ENCODE measurements at regions not wholly inside any gene's neighbourhood (a gene's known extent, or its start where the extent isn't known, plus 50 kb on each side); places are given as distances from the start of the nearest gene placed in this dataset.

DNA sequence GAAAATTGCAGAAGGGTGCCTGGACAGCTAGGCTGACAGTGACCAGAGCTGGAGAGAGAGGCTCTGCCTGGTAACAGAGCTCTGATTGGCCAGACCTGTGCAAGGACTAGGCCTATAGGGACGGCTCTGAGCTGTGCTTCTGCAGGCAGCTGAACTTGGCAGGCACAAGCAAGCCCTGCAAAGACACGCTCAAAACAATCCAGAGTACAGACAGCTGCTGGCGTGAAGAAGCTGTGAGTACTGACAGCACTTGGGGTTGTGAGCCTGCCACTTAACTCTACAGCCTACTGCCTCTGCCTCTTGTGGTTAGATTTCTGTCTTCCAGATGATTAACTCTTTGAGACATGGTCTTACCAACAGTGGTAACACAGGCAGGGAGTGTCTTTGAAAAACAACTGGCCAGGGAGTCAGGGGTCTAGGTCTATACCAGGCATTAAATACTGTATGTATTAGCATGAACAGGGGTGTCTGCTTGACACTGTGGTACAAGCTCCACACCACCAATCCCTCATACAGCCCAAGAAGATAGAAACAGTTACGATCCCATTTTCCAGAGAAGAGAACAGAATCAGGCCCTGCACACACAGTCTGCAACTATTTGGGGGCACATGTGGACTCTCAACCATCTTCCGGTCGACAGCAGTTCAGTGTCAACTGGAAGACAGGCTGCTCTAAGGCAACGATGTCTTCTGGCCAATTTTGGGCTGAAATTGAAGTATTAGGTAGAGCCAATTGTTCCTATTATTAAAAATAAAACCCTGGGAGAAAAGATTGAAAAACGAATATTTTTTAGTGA, 568.4 kb downstream of the TNS1 start:
- DNase-seq = peak; percentile 7

DNA sequence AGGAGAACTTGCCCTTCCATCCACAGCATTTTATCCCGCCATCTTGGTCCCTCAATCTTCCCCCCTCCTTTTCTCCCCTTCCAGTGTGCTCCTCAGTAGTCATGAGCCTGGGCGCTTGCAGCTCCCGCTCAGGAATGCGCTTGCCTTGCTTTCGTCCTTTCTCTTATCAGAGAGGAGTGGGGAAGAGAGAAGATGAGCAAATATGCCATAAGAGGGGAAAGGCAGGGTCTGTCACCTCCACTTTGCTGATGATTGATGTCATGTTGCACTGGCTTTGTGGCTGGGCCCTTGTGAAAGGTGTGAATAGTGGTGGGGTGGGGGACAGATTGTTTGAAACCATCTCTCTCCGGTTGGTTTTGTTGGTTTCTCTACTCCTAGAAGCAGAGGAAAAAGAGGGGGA, 569.3 kb downstream of the TNS1 start:
- no peak for DNase-seq

DNA sequence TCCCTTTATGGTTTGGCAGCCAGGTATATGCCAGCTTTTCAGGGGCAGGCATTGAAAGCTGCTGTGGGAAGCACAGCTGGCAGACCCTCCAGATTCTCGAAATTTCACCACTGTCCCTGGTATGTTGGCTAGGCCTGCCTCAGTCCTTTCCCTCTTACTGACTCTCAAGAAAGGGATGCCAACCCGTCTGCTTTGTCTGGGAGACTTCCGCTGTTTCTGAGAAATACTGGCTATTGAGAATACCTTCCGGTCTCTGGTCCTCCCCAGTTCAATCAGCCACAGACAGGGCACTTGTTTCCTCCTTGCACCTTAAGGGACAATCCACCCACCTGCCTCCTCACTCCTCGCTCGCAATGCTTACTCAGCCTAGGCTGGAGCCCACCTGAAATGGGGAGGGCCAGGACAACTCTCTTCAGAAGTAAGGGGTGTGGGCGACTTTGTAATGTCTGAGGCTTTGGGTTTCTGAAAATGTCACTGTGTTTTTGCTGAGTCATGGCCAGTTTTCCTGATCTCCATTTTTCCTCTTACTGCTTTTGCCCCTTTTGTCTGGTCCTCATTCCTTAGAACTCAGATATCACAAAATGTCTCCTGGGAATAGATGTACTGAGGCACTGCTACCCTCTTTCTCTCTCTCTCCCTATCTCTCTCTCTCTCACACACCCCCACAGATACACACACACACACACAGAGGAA, 571.1 kb downstream of the TNS1 start:
- no peak for DNase-seq

DNA sequence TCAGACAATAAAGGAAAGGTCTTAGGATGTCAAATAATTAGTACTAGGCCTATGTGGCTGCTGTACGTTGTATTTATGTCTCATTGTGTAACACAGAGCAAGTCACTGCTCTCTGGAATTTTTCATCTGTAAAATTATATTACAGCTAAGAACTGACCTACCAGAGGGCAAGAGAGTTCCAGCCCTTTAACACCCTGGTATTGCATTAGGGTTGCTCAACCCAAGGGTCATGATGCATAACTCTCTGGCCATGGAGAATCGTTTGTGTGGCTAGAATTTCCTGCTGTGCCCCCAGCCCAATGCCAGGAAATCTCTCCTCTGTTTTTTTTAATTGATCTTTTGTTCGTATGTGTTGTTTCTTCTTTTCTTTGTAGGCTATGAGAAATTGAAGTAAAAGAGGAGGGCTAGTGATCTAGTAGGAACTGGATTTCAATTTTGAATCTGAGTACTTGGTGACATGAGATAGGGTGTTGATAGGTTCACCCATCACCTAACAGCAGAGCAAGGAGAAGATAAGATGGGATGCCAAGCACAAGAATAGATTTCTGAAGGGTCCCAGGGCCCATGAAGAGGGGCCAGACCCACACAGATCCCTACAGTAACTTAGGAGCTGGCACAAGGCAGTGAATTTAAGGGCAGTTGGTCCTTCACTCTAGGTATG, 571.2 kb upstream of the TNP1 start:
- no peak for DNase-seq

DNA sequence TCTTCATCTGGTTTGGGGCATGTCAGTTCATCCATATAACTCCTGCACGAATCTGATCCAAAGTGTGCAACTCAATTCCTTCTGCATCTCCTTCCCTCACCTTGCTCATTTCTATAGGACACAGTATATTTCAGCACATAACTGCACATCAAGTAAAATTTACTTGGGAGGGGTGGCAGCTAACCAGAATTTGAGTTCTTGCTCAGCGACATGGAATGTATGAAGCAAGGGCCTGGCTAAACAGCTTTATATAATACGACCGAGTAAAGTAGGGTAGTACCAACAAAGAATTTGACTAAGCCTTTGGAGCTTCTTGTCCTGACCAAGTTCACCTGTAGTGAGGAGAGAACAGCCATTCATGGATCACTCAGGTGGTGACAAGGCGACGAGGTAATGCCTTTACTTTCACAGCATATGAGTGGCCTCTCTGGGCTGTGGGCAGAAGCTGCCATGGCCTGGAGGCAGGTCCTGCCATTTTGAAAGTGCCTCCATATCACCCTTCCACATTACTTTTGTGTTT, 570.2 kb upstream of the TNP1 start:
- no peak for DNase-seq

DNA sequence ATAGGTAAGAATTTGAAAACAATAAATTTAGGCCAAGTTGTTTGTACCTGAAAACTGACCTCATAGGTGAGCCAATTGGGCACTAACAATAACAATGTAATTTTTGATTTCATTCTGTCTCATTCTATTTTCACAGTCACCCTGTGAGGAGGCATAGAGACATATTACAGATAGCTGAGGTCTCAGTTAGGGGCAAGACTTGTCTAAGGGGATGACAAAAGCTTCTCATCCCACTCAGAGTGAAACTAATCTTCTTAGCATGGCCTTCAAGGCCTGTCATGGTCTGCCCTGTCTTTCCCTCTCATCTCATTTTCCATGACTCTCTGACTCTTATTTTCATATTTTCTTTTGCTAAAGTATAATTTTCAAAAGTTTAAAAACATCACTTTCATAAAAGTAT, 562.0 kb upstream of the TNP1 start:
- no peak for DNase-seq

DNA sequence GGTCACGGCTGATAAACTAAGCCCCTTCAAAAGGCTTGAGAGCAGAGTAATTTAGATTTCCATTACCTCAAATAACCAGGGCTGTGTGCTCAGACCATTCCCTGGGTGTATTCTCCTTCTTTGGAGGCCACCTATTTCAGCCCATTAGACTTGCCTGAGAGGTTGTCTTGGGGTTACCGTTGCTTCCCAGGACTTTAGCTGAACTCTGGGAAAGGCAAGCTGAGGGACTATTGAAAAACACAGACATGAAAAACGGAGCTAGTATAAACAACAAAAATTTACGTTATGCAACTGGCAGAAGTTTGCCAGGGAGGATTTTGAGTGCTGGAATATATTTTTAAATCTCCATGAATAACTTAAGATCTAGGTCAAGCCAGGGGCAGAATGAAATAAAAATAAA, 561.0 kb upstream of the TNP1 start:
- DNase-seq = no peak

DNA sequence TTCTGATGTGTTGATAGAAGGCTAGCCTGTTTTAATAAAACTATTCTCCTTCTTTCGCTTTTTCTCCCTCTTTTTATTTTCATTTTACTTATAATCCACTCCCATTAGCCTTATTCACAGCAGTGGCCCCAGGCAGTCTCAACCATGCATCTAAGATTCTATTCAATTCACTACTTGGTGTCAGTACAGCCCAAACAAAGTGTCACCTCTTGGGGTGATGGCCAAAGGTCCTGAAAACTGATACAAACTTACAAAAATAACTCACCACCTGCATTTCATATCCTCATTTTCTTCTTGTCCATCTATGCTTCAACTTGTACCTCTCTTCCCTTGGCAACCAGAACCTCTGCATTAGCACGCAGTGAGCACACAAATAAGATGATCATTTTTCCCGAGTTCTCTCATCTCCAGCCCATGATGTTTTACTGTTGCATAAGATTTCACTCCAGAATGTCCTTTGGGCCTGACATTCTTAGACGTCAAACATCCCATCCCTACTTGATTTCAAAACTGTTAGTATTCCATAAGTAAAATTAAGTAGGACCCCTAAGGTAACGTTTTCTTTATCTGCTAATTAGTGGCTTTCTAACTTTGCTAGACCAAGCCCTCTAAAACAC, 559.3 kb upstream of the TNP1 start:
- no peak for DNase-seq

DNA sequence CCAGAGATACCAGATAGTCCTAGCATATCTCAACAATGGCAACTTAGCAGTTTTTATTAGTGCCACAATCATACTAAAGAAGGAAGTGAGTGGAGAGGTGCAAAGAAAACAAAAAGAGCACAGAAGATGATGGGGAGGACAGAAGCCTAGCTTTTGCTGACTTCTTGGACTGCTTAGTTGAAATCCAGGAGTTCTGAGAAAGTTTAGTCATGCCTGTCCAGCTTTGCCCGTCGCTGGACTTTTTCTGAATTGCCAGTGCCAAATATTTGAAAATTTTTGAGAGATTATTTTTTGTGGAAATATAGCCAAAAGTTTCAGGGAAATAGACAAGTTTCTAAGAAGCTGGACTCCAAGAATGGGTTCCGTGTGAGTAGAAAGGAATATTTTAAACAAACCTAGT, 558.7 kb upstream of the TNP1 start:
- no peak for DNase-seq

DNA sequence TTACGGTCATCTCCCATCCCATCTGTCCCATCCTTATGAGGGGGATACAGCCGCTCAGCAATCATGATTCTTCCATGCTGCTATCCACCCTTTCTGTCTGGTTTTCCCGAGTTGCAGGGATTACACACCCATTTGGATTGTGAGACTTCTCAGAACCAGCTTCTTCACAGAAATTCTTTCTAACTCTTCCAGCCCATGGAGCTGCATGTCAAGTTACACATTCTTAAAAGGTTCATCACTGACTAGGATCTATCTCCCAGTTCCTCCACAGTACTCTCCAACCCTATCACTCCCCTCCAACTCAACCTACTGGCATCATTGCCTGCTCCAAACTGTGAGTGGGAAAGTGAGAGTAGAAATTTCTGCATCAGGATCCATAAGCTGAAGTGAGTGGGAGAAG, 558.2 kb upstream of the TNP1 start:
- no peak for DNase-seq

DNA sequence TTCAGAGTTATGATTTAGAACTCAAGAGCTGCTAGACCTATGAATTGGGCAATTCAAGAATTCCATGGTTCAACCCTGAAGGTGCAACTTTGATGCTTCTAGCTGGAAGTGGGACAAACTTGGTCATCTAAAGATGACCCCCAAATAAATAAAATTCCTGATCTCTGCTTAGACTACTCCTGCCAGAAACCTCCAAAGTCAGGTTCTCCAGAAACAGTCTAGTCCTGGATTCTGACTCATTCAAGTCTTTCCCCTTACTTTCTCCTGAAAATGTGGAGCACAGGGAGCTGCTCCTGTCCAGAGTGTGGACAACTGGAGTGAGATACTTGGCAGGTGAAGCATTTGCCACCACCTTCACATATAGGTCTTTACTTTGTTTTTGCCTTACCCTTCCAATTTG, 557.7 kb upstream of the TNP1 start:
- DNase-seq = no peak

DNA sequence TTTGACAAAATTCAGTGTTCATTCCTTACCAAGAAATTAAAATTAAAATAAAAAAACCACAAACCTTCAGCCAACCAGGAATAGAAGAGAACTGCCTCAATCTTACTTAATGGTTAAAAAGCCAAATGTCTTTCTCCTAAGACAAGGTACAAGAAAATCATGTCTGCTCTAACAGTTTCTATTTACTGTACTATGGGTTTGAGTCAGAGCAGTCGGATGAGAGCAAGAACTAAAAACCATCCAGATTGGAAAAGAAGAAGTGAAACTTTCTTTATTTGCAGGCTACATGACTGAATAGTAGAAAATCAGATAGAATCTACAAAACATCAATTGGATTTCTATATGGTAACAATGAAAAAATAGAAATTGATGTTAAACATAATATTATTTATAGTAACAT, 555.5 kb upstream of the TNP1 start:
- no peak for DNase-seq

DNA sequence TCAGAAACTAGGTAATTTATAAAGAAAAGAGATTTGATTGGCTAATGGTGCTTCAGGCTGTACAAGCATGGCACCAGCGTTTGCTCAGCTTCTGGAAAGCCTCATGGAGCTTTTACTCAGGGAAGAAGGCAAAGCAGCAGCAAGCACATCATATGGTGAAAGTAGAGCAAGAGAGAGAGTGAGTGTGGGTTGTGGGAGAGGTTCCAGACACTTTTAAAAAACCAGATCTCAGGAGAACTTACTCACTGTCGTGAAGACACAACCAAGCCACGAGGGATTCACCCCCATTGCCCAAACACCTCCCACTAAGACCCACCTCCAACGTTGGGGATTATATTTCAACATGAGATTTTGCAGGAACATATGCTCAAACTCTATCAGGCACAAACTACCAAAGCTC, 554.6 kb upstream of the TNP1 start:
- DNase-seq = no peak

DNA sequence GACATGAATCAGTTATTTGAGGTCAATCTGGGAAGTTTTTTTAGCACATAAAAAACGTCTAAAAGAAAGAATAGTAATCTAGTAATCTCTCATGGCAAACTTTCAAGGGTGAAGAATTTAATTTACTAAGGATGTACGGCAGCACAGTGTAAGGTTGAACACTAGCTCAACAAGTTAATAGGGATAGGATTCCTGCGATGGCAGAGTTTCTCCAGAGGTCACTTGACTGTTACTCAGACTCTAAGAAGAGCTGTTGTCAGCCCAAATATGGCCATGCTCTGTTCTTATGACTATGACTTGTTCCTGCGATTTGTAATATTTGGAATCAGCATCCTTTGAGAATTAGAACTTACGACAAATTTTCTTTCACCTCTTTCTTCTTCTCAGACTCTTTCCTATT, 553.3 kb upstream of the TNP1 start:
- DNase-seq = no peak

DNA sequence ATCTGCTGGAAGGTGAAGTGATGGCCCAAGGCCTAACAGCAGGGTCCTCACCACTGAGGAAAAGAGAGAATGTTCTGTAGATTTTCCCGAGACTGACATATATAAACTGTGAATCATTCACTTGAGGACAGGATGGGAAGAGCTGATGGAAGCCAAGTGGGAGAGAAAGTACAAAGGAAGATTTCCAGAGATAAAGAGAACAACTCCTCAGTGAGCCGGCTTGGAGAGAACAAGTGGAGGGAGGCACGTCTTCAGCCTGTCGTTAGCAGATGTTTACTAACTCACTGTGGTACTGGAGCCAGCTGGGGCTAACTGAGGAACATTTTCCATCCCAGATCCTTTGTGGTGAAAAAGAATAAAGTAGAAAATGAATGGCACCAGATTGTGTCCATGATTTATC, 552.9 kb upstream of the TNP1 start:
- no peak for DNase-seq

DNA sequence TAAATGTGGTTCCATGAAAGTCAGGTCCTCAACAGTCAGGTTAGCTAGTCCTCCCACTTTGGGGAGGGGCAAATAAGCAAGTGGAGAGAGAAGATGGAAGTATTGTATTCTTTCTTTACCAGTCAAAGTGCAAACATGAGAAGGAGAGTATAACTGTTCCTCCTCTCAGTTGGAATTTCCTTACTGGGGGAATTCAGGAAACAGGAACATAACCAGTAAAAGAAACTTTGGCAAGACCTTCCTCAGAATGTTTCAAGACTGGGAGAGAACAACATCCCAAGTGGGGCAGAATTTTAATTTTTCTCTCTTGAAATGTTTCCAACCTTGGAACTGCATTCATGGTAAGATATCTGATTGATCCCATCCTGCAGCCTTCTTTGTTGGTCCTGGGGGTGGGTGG, 552.4 kb upstream of the TNP1 start:
- DNase-seq = no peak

DNA sequence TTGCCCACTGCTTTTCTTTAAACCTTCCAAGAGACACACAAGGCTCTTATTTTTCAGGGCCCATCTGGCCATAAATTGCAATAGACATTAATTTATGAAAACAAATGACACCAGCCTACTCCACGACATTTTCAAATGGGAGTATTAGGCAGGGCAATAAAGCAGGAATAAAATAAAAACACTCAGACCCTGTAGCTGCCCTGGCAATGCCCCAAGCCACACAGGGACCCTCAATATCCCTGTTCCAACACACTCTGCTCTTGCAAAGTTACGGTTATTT, 550.8 kb upstream of the TNP1 start:
- no peak for DNase-seq

DNA sequence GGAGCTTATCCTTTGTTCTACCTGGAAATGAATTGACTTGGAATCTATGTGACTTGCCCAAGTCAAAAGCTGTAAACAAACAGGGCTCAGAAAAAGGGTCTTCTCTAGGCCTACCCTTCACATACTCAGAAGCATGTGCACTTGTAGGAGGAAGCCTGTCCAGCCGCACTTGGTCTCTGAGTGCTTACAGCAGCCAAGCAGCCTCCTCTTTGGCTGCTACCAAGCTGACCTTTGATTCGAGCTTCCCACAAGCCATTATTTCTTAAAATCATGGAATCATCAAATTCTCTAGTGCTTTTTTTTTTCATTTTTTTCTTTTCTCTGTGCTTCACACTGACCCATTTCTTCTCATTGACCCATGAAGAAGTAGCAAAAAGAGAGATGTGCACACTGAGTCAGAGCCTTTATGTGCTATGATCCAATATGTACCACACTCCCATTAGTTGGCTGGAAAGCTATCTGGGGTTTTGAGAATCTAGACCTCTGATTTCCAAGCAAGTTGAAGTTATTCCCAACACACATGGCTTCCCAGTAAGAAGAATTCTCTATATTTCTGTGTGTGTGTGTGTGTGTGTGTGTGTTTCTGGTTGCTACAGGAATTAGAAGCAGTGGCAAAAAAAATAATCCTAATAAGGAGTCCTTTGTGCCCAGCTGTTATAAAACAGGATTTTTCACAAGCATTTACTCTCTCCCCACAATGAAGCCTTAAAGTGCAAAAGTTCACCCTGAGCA, 550.3 kb upstream of the TNP1 start:
- no peak for DNase-seq

DNA sequence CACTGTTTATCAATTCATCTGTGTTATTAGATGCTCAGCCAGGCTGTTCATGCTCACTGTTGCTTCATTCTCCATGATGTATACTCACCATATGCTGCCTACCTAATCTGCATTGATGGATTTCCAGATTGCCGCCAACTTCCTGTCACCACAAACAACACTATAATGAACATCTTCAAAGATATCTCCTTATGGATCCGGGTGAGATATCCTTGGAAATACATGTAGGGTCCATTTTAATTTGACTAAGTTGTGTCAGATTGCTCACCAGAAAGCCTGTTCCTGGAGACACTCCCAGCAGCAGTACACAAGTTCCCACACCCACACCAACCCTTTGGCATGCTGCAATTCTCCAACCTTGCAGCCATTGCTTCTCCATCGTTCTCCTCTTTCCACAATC, 547.5 kb upstream of the TNP1 start:
- DNase-seq = no peak

DNA sequence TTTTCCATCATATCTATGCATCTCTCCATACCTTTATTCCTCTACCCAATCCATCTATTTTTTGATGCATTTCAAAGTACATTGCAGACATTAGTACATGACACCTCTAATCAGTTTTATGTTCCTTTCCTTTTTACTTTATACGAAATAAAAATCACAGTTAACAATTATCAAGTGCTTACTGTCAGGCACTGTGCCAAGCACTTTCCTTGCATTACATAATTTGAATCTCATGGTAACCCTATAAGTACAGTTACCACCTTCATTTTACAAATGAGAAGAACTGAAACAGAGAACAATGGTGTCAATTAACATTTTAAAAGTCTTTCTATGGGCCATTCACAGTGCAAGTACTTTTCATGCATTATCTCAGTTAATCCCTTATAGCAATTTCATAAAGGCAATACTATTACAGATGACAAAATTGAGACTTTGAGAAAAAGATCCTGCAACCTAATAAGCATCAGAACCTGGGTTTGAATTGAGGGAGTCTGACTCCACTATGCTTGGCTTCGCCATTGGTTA, 544.4 kb upstream of the TNP1 start:
- no peak for DNase-seq

DNA sequence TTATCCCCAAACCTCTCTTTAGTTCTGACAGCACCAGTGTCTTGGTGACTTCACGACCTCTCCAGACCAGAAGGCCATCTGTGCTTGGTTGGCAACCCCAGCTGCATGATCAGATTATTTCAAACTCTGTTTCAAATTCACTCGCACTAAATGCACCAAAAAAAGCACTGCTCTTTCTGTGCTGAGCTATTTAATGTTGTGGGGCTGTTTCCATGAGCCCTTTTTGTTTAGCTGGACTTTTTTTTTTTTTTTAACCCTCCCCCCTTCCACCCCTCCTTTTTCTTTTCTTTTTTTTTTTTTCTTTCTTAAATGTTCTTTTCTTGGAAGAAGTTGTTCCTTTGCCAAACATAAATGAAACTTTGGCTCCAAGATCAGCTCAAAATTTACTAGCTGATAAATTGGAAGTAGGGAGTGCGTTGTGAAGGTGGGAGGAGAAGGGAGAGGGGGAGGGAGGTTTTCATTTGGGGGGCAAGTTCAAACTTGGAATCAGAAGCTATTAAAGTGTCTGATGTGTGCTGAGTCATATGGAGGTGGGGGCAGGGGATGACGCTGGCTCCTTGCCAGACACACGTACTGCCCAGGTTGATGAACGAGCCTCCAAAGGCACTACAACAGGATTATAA, 543.0 kb upstream of the TNP1 start:
- no peak for DNase-seq

DNA sequence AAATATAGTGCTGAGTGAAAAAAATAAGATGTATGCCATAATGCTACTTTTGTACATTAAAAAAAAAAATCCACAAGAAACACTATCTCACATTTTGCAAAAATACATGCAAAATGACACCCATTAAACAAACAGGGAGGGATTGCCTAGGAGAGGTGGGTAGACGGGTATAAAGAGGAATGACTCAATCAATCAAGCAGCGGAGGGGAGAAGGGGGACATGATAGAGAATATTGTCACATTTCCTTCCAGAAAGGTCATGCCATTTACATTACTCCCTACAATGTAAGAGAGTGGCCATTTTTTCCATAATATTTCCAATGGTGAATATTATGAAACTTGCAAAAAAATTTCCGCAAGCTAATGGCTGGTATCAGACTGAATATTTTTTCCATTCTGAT, 542.3 kb upstream of the TNP1 start:
- no peak for DNase-seq

All from activated CD4-positive, alpha-beta T cell treated with anti-CD3 and anti-CD28 coated beads, Interleukin-10, Interleukin-2, amounts not matched to agents 100 ng/mL and 50 ng/mL, durations not matched to agents 16 hours and 8 hours (primary cell).